Left forelimb (tissue), 1 donor: ENCODE measurements at regions not wholly inside any gene's neighbourhood (a gene's known extent, or its start where the extent isn't known, plus 50 kb on each side); places are given as distances from the start of the nearest gene placed in this dataset.
"Not testable (repeated sequence)": the region's sequence is repeated elsewhere in the genome, so short reads cannot be mapped to it uniquely, and the experiment has no call there.

Source experiments
- DNase-seq: peaks from one replicate; pipeline ENCODE4 v3.0.0-alpha.2; 2018; ENCODE audit warnings: low spot score

- DNase-seq, result no peak
These were observed 99.2 kb upstream of the ZDHHC17 start for GRCh38 chr12:76664731-76665130.

- no peak for DNase-seq
These were observed 97.6 kb upstream of the ZDHHC17 start for GRCh38 chr12:76666290-76666835.

- DNase-seq, result no peak
These were observed 93.9 kb upstream of the ZDHHC17 start for GRCh38 chr12:76669981-76670380.

GRCh38 chr12:76670776-76671175 is 93.1 kb upstream of the ZDHHC17 start:
- DNase-seq, result no peak

- DNase-seq, result no peak
These were observed 89.1 kb upstream of the ZDHHC17 start for GRCh38 chr12:76674669-76675315.

- DNase-seq, result not testable (repeated sequence)
These were observed 87.7 kb upstream of the ZDHHC17 start for GRCh38 chr12:76676261-76676660.

- DNase-seq, result no peak
These were observed 84.9 kb upstream of the ZDHHC17 start for GRCh38 chr12:76678992-76679391.

- DNase-seq, result no peak
These were observed 84.1 kb upstream of the ZDHHC17 start for GRCh38 chr12:76679778-76680177.

- DNase-seq, result no peak
These were observed 83.0 kb upstream of the ZDHHC17 start for GRCh38 chr12:76680940-76681339.

- peak; percentile 78 for DNase-seq
These were observed 78.7 kb upstream of the ZDHHC17 start for GRCh38 chr12:76685246-76685678.

GRCh38 chr12:76687981-76688380 is 75.9 kb upstream of the ZDHHC17 start:
- DNase-seq, result no peak

- DNase-seq, result no peak
These were observed 75.3 kb upstream of the ZDHHC17 start for GRCh38 chr12:76688631-76689030.

GRCh38 chr12:76690921-76691700 is 72.8 kb upstream of the ZDHHC17 start:
- DNase-seq, result no peak

GRCh38 chr12:76692846-76693245 is 71.1 kb upstream of the ZDHHC17 start:
- DNase-seq, result no peak

- no peak for DNase-seq
These were observed 69.5 kb upstream of the ZDHHC17 start for GRCh38 chr12:76694369-76694768.

GRCh38 chr12:76696186-76696585 is 67.7 kb upstream of the ZDHHC17 start:
- no peak for DNase-seq

GRCh38 chr12:76697849-76698248 is 66.1 kb upstream of the ZDHHC17 start:
- no peak for DNase-seq

- DNase-seq, result no peak
These were observed 65.6 kb upstream of the ZDHHC17 start for GRCh38 chr12:76698316-76698715.

- DNase-seq, result no peak
These were observed 64.9 kb upstream of the ZDHHC17 start for GRCh38 chr12:76698966-76699365.

GRCh38 chr12:76701690-76702089 is 62.2 kb upstream of the ZDHHC17 start:
- DNase-seq, result no peak

- no peak for DNase-seq
These were observed 61.0 kb upstream of the ZDHHC17 start for GRCh38 chr12:76702946-76703345.

GRCh38 chr12:76704693-76705092 is 59.2 kb upstream of the ZDHHC17 start:
- no peak for DNase-seq

- DNase-seq, result no peak
These were observed 57.8 kb upstream of the ZDHHC17 start for GRCh38 chr12:76706101-76706500.
